PC-9 (cell line): ENCODE measurements at regions not wholly inside any gene's neighbourhood (a gene's known extent, or its start where the extent isn't known, plus 50 kb on each side); places are given as distances from the start of the nearest gene placed in this dataset.
A peak's percentile ranks its signal among the peaks of the same experiment; 100 is the strongest.

ENCODE experiments used
- BruUV-seq: library from RNA; stranded (reverse); fragments of 400-500 nt; replicated peaks from 2 replicates; lab custom pipeline; 2021; lab: Mats Ljungman, UMichigan
- CTCF ChIA-PET: fragments of 300-600 bp; sonication (Branson Sonifier 250); formaldehyde crosslinking; loops from one replicate; lab custom pipeline; 2022; ENCODE audit warnings: antibody characterized with exemption; lab: Charles Lee
- POLR2A ChIA-PET: fragments of 300-600 bp; sonication (Branson Sonifier 250); formaldehyde crosslinking; loops from one replicate; lab custom pipeline; 2022; ENCODE audit warnings: antibody characterized with exemption; ENCODE audit not compliant: unreplicated experiment; lab: Charles Lee
- DNase-seq, 2 experiments: peaks; one replicate each; pipeline versions ENCODE4 v3.0.0 to v3.0.0-alpha.2; 2015 to 2022; ENCODE audit warnings: mixed read lengths in 1 of 2
- H2AFZ ChIP-seq: fragments of 200-600 bp; sonication (generic); 2 replicates; pipeline ENCODE4 v1.8.1; 2017; ENCODE audit warnings: antibody characterized with exemption
- H3F3A ChIP-seq: fragments of 200-600 bp; sonication (generic); 2 replicates; pipeline ENCODE4 v1.8.1; 2017; ENCODE audit warnings: antibody characterized with exemption, mild to moderate bottlenecking, low read depth; ENCODE audit not compliant: insufficient read depth
- H3K27ac ChIP-seq: fragments of 200-600 bp; sonication (generic); 2 replicates; pipeline ENCODE4 v1.6.1; 2016; ENCODE audit warnings: mixed run types
- H3K27me3 ChIP-seq: fragments of 200-600 bp; sonication (generic); 2 replicates; pipeline ENCODE4 v1.6.1; 2016; ENCODE audit warnings: low read depth, mixed run types; ENCODE audit not compliant: insufficient read depth
- H3K36me3 ChIP-seq: fragments of 200-600 bp; sonication (generic); 2 replicates; pipeline ENCODE4 v1.6.1; 2016; ENCODE audit warnings: low read depth, mixed run types
- H3K4me1 ChIP-seq: fragments of 200-600 bp; sonication (generic); replicated peaks from 2 replicates; pipeline ENCODE4 v1.6.1; 2016; ENCODE audit warnings: mixed run types; ENCODE audit not compliant: insufficient read depth
- H3K4me2 ChIP-seq: fragments of 200-600 bp; sonication (generic); 2 replicates; pipeline ENCODE4 v1.6.1; 2017; ENCODE audit warnings: mixed run types
- H3K4me3 ChIP-seq: fragments of 200-600 bp; sonication (generic); 2 replicates; pipeline ENCODE4 v1.6.1; 2016; ENCODE audit warnings: mixed run types
- H3K79me2 ChIP-seq: fragments of 200-600 bp; sonication (generic); 2 replicates; pipeline ENCODE4 v1.6.1; 2017; ENCODE audit warnings: low read depth, mixed run types
- H3K9me2 ChIP-seq: fragments of 200-600 bp; sonication (generic); 2 replicates; pipeline ENCODE4 v1.8.1; 2017; ENCODE audit warnings: mild to moderate bottlenecking; ENCODE audit not compliant: insufficient read depth
- H3K9me3 ChIP-seq: fragments of 200-600 bp; sonication (generic); 2 replicates; pipeline ENCODE4 v1.8.1; 2016; ENCODE audit warnings: low read depth; ENCODE audit not compliant: insufficient read depth
- H4K20me1 ChIP-seq: fragments of 200-600 bp; sonication (generic); 2 replicates; pipeline ENCODE4 v1.8.1; 2017; ENCODE audit not compliant: insufficient read depth
- CTCF ChIP-seq: fragments of 200-600 bp; sonication (generic); conservative IDR thresholded peaks from 2 replicates; pipeline ENCODE4 v1.6.1; 2017; ENCODE audit warnings: mixed run types, antibody characterized with exemption, mild to moderate bottlenecking, moderate library complexity
- EZH2 ChIP-seq: fragments of 200-600 bp; sonication (generic); IDR thresholded peaks from 2 replicates; pipeline ENCODE4 v1.8.0; 2017; ENCODE audit warnings: antibody characterized with exemption, low read depth
- intact Hi-C: fragments of 100-400 bp; cut with micrococcal nuclease; formaldehyde crosslinking; loops from one replicate; pipeline ENCODE4 v1.10.0; 2022; ENCODE audit not compliant: unreplicated experiment

GRCh38 chr16:86896976-86897375, 318.6 kb downstream of the FOXL1 start:
- Histone ChIP-seq H3K27ac (no peak overlapping the region), H3F3A (no peaks in the 10 kb centered on the region), H3K36me3 (no peaks in the 10 kb centered on the region), H3K27me3 (peaks cover 100% of the 10 kb centered on the region), H3K4me3 (no peak overlapping the region), H4K20me1 (no peaks in the 10 kb centered on the region), H3K79me2 (no peaks in the 10 kb centered on the region), H2AFZ (no peak overlapping the region), H3K4me2 (no peak overlapping the region), H3K4me1 (no peaks in the 10 kb centered on the region), H3K9me3 (no peaks in the 10 kb centered on the region), H3K9me2 (no peaks in the 10 kb centered on the region)
- peak; percentile 33; the same call in 1 of the 2 replicates for TF ChIP-seq EZH2
- no peak for TF ChIP-seq CTCF
- ChIA-PET POLR2A (no interaction called here), CTCF (no interaction called here)
- intact Hi-C loops = no loop called here
- no peak for DNase-seq
- no TSS peak for BruUV-seq

GRCh38 chr16:86897486-86897885, 319.1 kb downstream of the FOXL1 start:
- H3K4me2 ChIP-seq = no peak overlapping the region
- no peaks in the 10 kb centered on the region for H3K9me3 ChIP-seq
- H3K9me2 ChIP-seq = no peaks in the 10 kb centered on the region
- CTCF ChIA-PET = no interaction called here
- H3K36me3 ChIP-seq = no peaks in the 10 kb centered on the region
- DNase-seq = no peak
- intact Hi-C loops = no loop called here
- H3K4me3 ChIP-seq = no peak overlapping the region
- no peaks in the 10 kb centered on the region for H3K4me1 ChIP-seq
- no peak overlapping the region for H3K27ac ChIP-seq
- BruUV-seq = no TSS peak
- no peak overlapping the region for H2AFZ ChIP-seq
- no peaks in the 10 kb centered on the region for H4K20me1 ChIP-seq
- TF ChIP-seq CTCF (no peak), EZH2 (no peak)
- POLR2A ChIA-PET = no interaction called here
- peaks cover 100% of the 10 kb centered on the region for H3K27me3 ChIP-seq
- no peaks in the 10 kb centered on the region for H3F3A ChIP-seq
- H3K79me2 ChIP-seq = no peaks in the 10 kb centered on the region

GRCh38 chr16:86898386-86898785, 320.0 kb downstream of the FOXL1 start:
- no peaks in the 10 kb centered on the region for H3K36me3 ChIP-seq
- no peaks in the 10 kb centered on the region for H3K4me1 ChIP-seq
- no peaks in the 10 kb centered on the region for H3F3A ChIP-seq
- no peak overlapping the region for H3K4me2 ChIP-seq
- no peaks in the 10 kb centered on the region for H3K9me2 ChIP-seq
- H3K79me2 ChIP-seq = no peaks in the 10 kb centered on the region
- no peak overlapping the region for H3K4me3 ChIP-seq
- peaks cover 100% of the 10 kb centered on the region for H3K27me3 ChIP-seq
- H3K9me3 ChIP-seq = no peaks in the 10 kb centered on the region
- H4K20me1 ChIP-seq = no peaks in the 10 kb centered on the region
- DNase-seq = no peak
- ChIA-PET CTCF (no interaction called here), POLR2A (no interaction called here)
- intact Hi-C loops = no loop called here
- no peak for TF ChIP-seq CTCF
- no peak for TF ChIP-seq EZH2
- no peak overlapping the region for H2AFZ ChIP-seq
- H3K27ac ChIP-seq = no peak overlapping the region
- BruUV-seq = no TSS peak
